GM12878 (cell line): ENCODE measurements at regions not wholly inside any gene's neighbourhood (a gene's known extent, or its start where the extent isn't known, plus 50 kb on each side); places are given as distances from the start of the nearest gene placed in this dataset.

ENCODE experiments used
- ATAC-seq: fragments of 200-7000 bp; cut with Tn5 transposase; 3 replicates; pipeline ENCODE4 v1.9.1; 2020; ENCODE audit warnings: mild to moderate bottlenecking, moderate library complexity
- BruUV-seq: library from RNA; stranded (reverse); fragments of 400-500 nt; replicated peaks from 2 replicates; lab custom pipeline; 2021; lab: Mats Ljungman, UMichigan
- CTCF ChIA-PET: fragments of 300-600 bp; sonication (Branson Sonifier 250); formaldehyde crosslinking; extraction: SDS; loops from one replicate; lab custom pipeline; 2021; ENCODE audit warnings: inconsistent platforms; lab: Yijun Ruan, JAX
- POLR2A ChIA-PET: fragments of 350-600 bp; formaldehyde crosslinking; extraction: SDS; loops from one replicate; lab custom pipeline; 2021; ENCODE audit warnings: inconsistent platforms; lab: Charles Lee
- RAD21 ChIA-PET: fragments of 300-600 bp; sonication (Branson Sonifier 250); formaldehyde crosslinking; loops from one replicate; lab custom pipeline; 2023; ENCODE audit warnings: antibody characterized with exemption; ENCODE audit not compliant: unreplicated experiment; lab: Charles Lee
- SMC1A ChIA-PET: fragments of 300-600 bp; sonication (Branson Sonifier 250); formaldehyde crosslinking; loops from one replicate; lab custom pipeline; 2023; ENCODE audit not compliant: unreplicated experiment, uncharacterized antibody; lab: Charles Lee
- DNase-seq: peaks from one replicate; pipeline ENCODE4 v3.0.0-alpha.2; 2011; ENCODE audit warnings: low read depth, low spot score
- FAIRE-seq: peaks from 3 replicates; lab custom pipeline; 2011; peaks lifted over from hg19 to GRCh38; lab: Jason Lieb, UNC
- H2AFZ ChIP-seq: 2 replicates; pipeline ENCODE4 v1.6.0; 2011; ENCODE audit warnings: low read depth, low read length, control low read depth; ENCODE audit not compliant: control insufficient read depth
- H3K27ac ChIP-seq: 2 replicates; pipeline ENCODE4 v1.5.1; 2011; ENCODE audit warnings: control low read depth; ENCODE audit not compliant: control insufficient read depth, insufficient read depth
- H3K27me3 ChIP-seq, 2 experiments: replicated peaks in 1 of 2; 2 replicates each; pipeline versions ENCODE4 v1.6.0 to v1.6.1; 2011; ENCODE audit warnings: low read length in 1 of 2; ENCODE audit not compliant: control insufficient read depth in 2 of 2, insufficient read depth in 2 of 2
- H3K36me3 ChIP-seq, 2 experiments: 2 replicates each; pipeline ENCODE4 v1.5.1; 2011; ENCODE audit warnings: low read length in 1 of 2; ENCODE audit not compliant: control insufficient read depth in 2 of 2, insufficient read depth in 2 of 2
- H3K4me1 ChIP-seq: 2 replicates; pipeline ENCODE4 v1.6.1; 2011; ENCODE audit warnings: mild to moderate bottlenecking, low read length, moderate library complexity, mixed read lengths; ENCODE audit not compliant: control insufficient read depth, insufficient read depth
- H3K4me2 ChIP-seq: 2 replicates; pipeline ENCODE4 v1.6.0; 2011; ENCODE audit warnings: control low read depth; ENCODE audit not compliant: control insufficient read depth, insufficient read depth
- H3K4me3 ChIP-seq: fragments of 200-600 bp; sonication (generic); 2 replicates; pipeline ENCODE4 v1.5.1; 2016
- H3K79me2 ChIP-seq: 2 replicates; pipeline ENCODE4 v1.6.0; 2011; ENCODE audit warnings: low read length; ENCODE audit not compliant: control insufficient read depth, insufficient read depth
- H3K9ac ChIP-seq: 2 replicates; pipeline ENCODE4 v1.8.0; 2011; ENCODE audit warnings: low read length, control low read depth, mixed read lengths; ENCODE audit not compliant: control insufficient read depth, insufficient read depth
- H3K9me3 ChIP-seq: replicated peaks from 3 replicates; pipeline ENCODE4 v1.5.1; 2011; ENCODE audit warnings: mild to moderate bottlenecking, low read length; ENCODE audit not compliant: control insufficient read depth, insufficient read depth
- H4K20me1 ChIP-seq: 2 replicates; pipeline ENCODE4 v1.6.0; 2011; ENCODE audit not compliant: control insufficient read depth, insufficient read depth
- ATF3 ChIP-seq: IDR thresholded peaks from 2 replicates; pipeline ENCODE4 v1.6.1; 2011; ENCODE audit warnings: low read depth, mild to moderate bottlenecking, low read length, moderate library complexity, borderline replicate concordance; ENCODE audit errors: extremely low read depth
- CBX5 ChIP-seq: sonication (generic); IDR thresholded peaks from 2 replicates; pipeline ENCODE4 v1.6.1; 2016; ENCODE audit warnings: low read depth, moderate library complexity, mild to moderate bottlenecking, inconsistent platforms
- CTCF ChIP-seq, 3 experiments: IDR thresholded peaks in 2 of 3; conservative IDR thresholded peaks in 1 of 3; 2 replicates each; pipeline ENCODE4 v1.5.1; 2011; ENCODE audit warnings: low read depth in 3 of 3, low read length in 3 of 3, mild to moderate bottlenecking in 3 of 3, control low read depth in 2 of 3, moderate library complexity in 2 of 3, inconsistent platforms in 1 of 3, mixed read lengths in 1 of 3; ENCODE audit not compliant: control insufficient read depth in 2 of 3, insufficient read depth in 1 of 3; ENCODE audit errors: extremely low read depth in 1 of 3
- E2F4 ChIP-seq: IDR thresholded peaks from 2 replicates; pipeline ENCODE4 v1.6.1; 2012; ENCODE audit warnings: low read depth, low read length, improper control_type of control experiment
- E4F1 ChIP-seq: fragments of 450-650 bp; IDR thresholded peaks from 2 replicates; pipeline ENCODE4 v1.6.1; 2018; ENCODE audit warnings: borderline replicate concordance, mild to moderate bottlenecking; ENCODE audit not compliant: partially characterized antibody
- EGR1 ChIP-seq, 2 experiments: IDR thresholded peaks; 1 replicate in 1 of 2; 2 replicates in 1 of 2; pipeline ENCODE4 v1.6.1; 2011 to 2012; ENCODE audit warnings: low read depth in 2 of 2, low read length in 2 of 2, borderline replicate concordance in 1 of 2, mild to moderate bottlenecking in 1 of 2, moderate library complexity in 1 of 2
- FOXK2 ChIP-seq: fragments of 450-650 bp; IDR thresholded peaks from 2 replicates; pipeline ENCODE4 v1.6.1; 2017; ENCODE audit warnings: mild to moderate bottlenecking, moderate library complexity
- LARP7 ChIP-seq: fragments of 450-650 bp; IDR thresholded peaks from 2 replicates; pipeline ENCODE4 v1.6.1; 2017; ENCODE audit warnings: mild to moderate bottlenecking
- RUNX3 ChIP-seq: IDR thresholded peaks from 2 replicates; pipeline ENCODE4 v1.6.1; 2012; ENCODE audit warnings: low read length, inconsistent platforms
- SMAD1 ChIP-seq: fragments of 450-650 bp; IDR thresholded peaks from 2 replicates; pipeline ENCODE4 v1.6.1; 2018; ENCODE audit warnings: mild to moderate bottlenecking, low read depth; ENCODE audit not compliant: partially characterized antibody
- SREBF2 ChIP-seq: IDR thresholded peaks from 2 replicates; pipeline ENCODE4 v1.6.1; 2012; ENCODE audit warnings: mild to moderate bottlenecking, low read length
- ZZZ3 ChIP-seq: IDR thresholded peaks from 2 replicates; pipeline ENCODE4 v1.6.1; 2011; ENCODE audit warnings: low read depth; ENCODE audit not compliant: control insufficient read depth, insufficient read length
- WGBS: methylation state at CpG from one replicate; pipeline ENCODE4 v1.1.6; 2016; ENCODE audit warnings: low lambda C conversion rate; ENCODE audit not compliant: insufficient replicate concordance, insufficient coverage; ENCODE audit errors: missing lambda C conversion rate; 5-methylcytosine and 5-hydroxymethylcytosine counted together
- in situ Hi-C: fragments of 300-500 bp; cut with MboI; formaldehyde crosslinking; loops from 9 replicates; pipeline ENCODE4 v1.14.3; 2018; ENCODE audit warnings: mixed read lengths
- intact Hi-C: fragments of 100-400 bp; cut with micrococcal nuclease; formaldehyde crosslinking; loops from one replicate; pipeline ENCODE4 v1.14.2; 2022; ENCODE audit not compliant: unreplicated experiment
- TF ChIP-seq, protein P1 (sequence below): fragments of 450-650 bp; IDR thresholded peaks from 2 replicates; pipeline ENCODE4 v1.6.1; 2017; ENCODE audit warnings: mild to moderate bottlenecking, moderate library complexity

GRCh38 chr6:140779991-140780596, 1352.6 kb upstream of the GJE1 start (continued):
- TF ChIP-seq CTCF (IDR thresholded peaks at IDR 0.05 in 2 of 3, conservative IDR thresholded peaks at IDR 0.05 in 1 of 3; ENCODE audit: control insufficient read depth in 2 of 3, extremely low read depth in 1 of 3, insufficient read depth in 1 of 3, low read depth in 3 of 3, low read length in 3 of 3) (no peak), RUNX3 (no peak), E4F1 (no peak), CBX5 (no peak), EGR1 (IDR thresholded peaks at IDR 0.05; ENCODE audit: borderline replicate concordance in 1 of 2, low read depth in 2 of 2, low read length in 2 of 2) (no peak), SREBF2 (no peak), FOXK2 (no peak), LARP7 (no peak)

- Histone ChIP-seq H3K36me3 (no peaks in the 10 kb centered on the region), H3K4me3 (no peak overlapping the region), H4K20me1 (no peaks in the 10 kb centered on the region), H3K4me1 (no peaks in the 10 kb centered on the region), H3K79me2 (no peaks in the 10 kb centered on the region), H3K4me2 (no peak overlapping the region), H3K27ac (no peak overlapping the region), H3K27me3 (no peaks in the 10 kb centered on the region), H2AFZ (no peak overlapping the region), H3K9ac (no peak overlapping the region), H3K9me3 (no peaks in the 10 kb centered on the region)
- ATAC-seq (no peak), FAIRE-seq (no peak), DNase-seq (no peak)
- RAD21 ChIA-PET = no interaction called here
- BruUV-seq = no TSS peak
- in situ Hi-C loops (no loop called here), intact Hi-C loops (loop anchor here (10.0 kb wide), 1 partner anchor 785 kb away; no protein-coding TSS in a partner anchor)
- CTCF ChIA-PET = no interaction called here
- SMC1A ChIA-PET = interaction anchor here (0.5 to 1.2 kb wide), 4 partner anchors 22 to 385 kb away, joined by 3 to 4 read pairs (median 3); no protein-coding TSS in a partner anchor
- 8% methylated on average over 2 of the region's 2 CpGs for WGBS
- POLR2A ChIA-PET = no interaction called here
- no peak for TF ChIP-seq ATF3
- TF ChIP-seq, protein P1, sequence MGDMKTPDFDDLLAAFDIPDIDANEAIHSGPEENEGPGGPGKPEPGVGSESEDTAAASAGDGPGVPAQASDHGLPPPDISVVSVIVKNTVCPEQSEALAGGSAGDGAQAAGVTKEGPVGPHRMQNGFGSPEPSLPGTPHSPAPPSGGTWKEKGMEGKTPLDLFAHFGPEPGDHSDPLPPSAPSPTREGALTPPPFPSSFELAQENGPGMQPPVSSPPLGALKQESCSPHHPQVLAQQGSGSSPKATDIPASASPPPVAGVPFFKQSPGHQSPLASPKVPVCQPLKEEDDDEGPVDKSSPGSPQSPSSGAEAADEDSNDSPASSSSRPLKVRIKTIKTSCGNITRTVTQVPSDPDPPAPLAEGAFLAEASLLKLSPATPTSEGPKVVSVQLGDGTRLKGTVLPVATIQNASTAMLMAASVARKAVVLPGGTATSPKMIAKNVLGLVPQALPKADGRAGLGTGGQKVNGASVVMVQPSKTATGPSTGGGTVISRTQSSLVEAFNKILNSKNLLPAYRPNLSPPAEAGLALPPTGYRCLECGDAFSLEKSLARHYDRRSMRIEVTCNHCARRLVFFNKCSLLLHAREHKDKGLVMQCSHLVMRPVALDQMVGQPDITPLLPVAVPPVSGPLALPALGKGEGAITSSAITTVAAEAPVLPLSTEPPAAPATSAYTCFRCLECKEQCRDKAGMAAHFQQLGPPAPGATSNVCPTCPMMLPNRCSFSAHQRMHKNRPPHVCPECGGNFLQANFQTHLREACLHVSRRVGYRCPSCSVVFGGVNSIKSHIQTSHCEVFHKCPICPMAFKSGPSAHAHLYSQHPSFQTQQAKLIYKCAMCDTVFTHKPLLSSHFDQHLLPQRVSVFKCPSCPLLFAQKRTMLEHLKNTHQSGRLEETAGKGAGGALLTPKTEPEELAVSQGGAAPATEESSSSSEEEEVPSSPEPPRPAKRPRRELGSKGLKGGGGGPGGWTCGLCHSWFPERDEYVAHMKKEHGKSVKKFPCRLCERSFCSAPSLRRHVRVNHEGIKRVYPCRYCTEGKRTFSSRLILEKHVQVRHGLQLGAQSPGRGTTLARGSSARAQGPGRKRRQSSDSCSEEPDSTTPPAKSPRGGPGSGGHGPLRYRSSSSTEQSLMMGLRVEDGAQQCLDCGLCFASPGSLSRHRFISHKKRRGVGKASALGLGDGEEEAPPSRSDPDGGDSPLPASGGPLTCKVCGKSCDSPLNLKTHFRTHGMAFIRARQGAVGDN = no peak
- no peak for TF ChIP-seq SMAD1
- no peak for TF ChIP-seq E2F4
- TF ChIP-seq ZZZ3 = no peak
Observed at GRCh38 chr6:140779341-140779740, 1353.4 kb upstream of the GJE1 start.
